GM12865 (cell line): ENCODE measurements at regions not wholly inside any gene's neighbourhood (a gene's known extent, or its start where the extent isn't known, plus 50 kb on each side); places are given as distances from the start of the nearest gene placed in this dataset.

Experiments
- DNase-seq: peaks from one replicate; pipeline ENCODE4 v3.0.0; 2010; ENCODE audit warnings: low read depth
- H3K4me3 ChIP-seq: 2 replicates; pipeline ENCODE4 v1.5.1; 2011; ENCODE audit warnings: mild to moderate bottlenecking, low read depth, low read length, control low read depth
- CTCF ChIP-seq: IDR thresholded peaks from 2 replicates; pipeline ENCODE4 v1.5.1; 2011; ENCODE audit warnings: low read length, control low read depth, low read depth, inconsistent platforms; ENCODE audit not compliant: insufficient read depth; ENCODE audit errors: missing control alignments

GRCh38 chr7:155360495-155361345 lies 63.0 kb downstream of the INSIG1 start:
- TF ChIP-seq CTCF, result no peak
- H3K4me3 ChIP-seq, result no peak overlapping the region
- DNase-seq, result no peak

DNA sequence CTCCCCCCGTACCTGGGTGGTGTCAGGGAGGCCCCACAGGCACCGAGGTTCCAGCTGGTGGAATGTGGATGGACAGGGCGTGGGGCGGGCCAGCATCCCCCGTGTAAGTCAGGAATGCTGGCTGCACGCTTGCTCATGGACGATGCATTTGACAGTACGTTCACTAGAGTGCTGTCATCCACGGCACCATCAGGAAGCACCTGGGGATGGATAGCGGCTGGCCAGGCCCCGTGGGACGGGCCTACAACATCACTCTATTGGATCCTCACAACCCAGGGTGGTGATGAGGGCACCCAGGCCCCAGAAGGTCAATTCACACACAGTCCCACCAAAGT lies 63.6 kb downstream of the INSIG1 start:
- no peak overlapping the region for H3K4me3 ChIP-seq
- DNase-seq, result no peak
- TF ChIP-seq CTCF, result no peak

DNA sequence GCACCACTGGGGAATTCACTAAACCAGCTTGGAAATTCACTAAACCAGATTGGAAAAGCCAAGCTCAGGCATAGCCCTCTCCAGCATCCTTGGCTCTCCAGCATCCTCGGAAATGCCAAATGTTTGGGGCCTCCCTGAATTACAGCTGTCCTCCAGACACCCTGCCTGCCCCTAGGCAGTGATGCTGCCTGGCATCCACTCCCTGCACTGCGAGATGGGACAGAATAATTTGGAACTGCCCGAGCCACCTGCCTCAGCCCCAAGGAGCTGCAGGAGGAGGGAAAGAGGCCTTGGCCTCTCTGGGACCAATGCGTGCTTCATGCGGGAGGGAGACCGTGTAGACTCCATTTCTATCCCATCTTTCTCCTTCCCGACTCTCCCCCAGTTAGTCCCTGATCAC lies 64.3 kb downstream of the INSIG1 start:
- H3K4me3 ChIP-seq, result no peak overlapping the region
- DNase-seq, result no peak
- no peak for TF ChIP-seq CTCF

GRCh38 chr7:155362380-155363145 lies 64.9 kb downstream of the INSIG1 start:
- DNase-seq, result no peak
- no peak overlapping the region for H3K4me3 ChIP-seq
- TF ChIP-seq CTCF, result no peak

- DNase-seq, result no peak
- TF ChIP-seq CTCF, result no peak
- no peak overlapping the region for H3K4me3 ChIP-seq
Observed at GRCh38 chr7:155363146-155363539, 65.5 kb downstream of the INSIG1 start.

DNA sequence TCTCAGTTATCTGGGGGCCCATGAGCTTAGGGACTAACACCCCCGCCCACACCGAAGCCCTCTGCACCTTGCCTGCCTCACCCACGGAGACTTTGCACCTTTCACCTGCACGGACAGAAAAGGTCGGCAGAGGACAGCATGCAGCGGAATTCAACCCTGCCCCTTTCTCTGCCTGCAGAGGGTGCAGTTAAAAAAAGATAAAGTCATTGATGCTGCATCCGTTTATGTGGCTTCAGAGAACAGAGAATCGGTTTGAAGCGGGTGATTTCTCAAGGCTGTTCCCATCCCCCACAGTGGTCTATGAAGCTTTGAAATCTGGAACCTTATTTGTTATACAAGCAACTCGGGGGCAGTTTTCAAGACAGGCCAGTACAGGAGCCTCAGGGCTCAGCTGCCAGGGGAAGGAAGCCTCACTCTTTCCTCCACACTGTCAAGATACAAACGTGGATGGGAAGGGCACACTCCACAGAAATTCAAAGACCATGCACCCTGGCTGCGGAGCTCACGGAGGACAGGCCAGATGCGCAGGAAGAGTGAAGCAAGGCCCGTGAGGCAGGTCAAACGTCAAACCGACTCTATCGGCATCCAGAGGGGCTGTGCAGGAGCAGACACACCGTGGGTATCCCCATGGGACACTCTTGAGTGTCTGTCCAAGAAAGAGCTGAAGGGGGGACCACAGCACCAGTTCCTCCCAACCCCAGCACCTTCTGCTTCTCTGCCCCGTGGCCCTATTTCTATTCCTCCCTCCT lies 66.3 kb downstream of the INSIG1 start:
- DNase-seq, result no peak
- no peak overlapping the region for H3K4me3 ChIP-seq
- no peak for TF ChIP-seq CTCF
